HepG2 (cell line): ENCODE measurements at regions not wholly inside any gene's neighbourhood (a gene's known extent, or its start where the extent isn't known, plus 50 kb on each side); places are given as distances from the start of the nearest gene placed in this dataset.

Source experiments
- ADNP ChIP-seq: sonication (generic); formaldehyde crosslinking; IDR thresholded peaks from 2 replicates; pipeline ENCODE4 v1.4.0; 2020; ENCODE audit warnings: missing genetic modification reagents
- CTCF ChIP-seq: sonication (generic); formaldehyde crosslinking; IDR thresholded peaks from 2 replicates; pipeline ENCODE4 v1.5.0; 2020; ENCODE audit warnings: mild to moderate bottlenecking, missing genetic modification reagents, moderate library complexity
- ETV6 ChIP-seq: sonication (generic); formaldehyde crosslinking; conservative IDR thresholded peaks from 2 replicates; pipeline ENCODE4 v1.4.0; 2020; ENCODE audit warnings: missing genetic modification reagents
- JUNB ChIP-seq: sonication (generic); formaldehyde crosslinking; IDR thresholded peaks from 2 replicates; pipeline ENCODE4 v1.8.0; 2022; ENCODE audit warnings: missing genetic modification reagents, mild to moderate bottlenecking, borderline replicate concordance
- KDM5B ChIP-seq: sonication (generic); formaldehyde crosslinking; IDR thresholded peaks from 2 replicates; pipeline ENCODE4 v1.4.0; 2020; ENCODE audit warnings: missing genetic modification reagents, mild to moderate bottlenecking, borderline replicate concordance
- KMT2B ChIP-seq: IDR thresholded peaks from 2 replicates; pipeline ENCODE4 v1.6.1; 2016; ENCODE audit warnings: missing genetic modification reagents, missing compliant biosample characterization
- MBD4 ChIP-seq: IDR thresholded peaks from 2 replicates; pipeline ENCODE4 v1.6.1; 2012; ENCODE audit warnings: low read length, inconsistent platforms, borderline replicate concordance
- MYNN ChIP-seq: sonication (generic); formaldehyde crosslinking; IDR thresholded peaks from 2 replicates; pipeline ENCODE4 v1.4.0; 2020; ENCODE audit warnings: mild to moderate bottlenecking, low read depth, missing genetic modification reagents
- ZNF318 ChIP-seq: sonication (generic); formaldehyde crosslinking; IDR thresholded peaks from 2 replicates; pipeline ENCODE4 v1.4.0; 2020; ENCODE audit warnings: mild to moderate bottlenecking, missing genetic modification reagents
- ZNF503 ChIP-seq: sonication (generic); formaldehyde crosslinking; IDR thresholded peaks from 2 replicates; pipeline ENCODE4 v1.4.0; 2020; ENCODE audit warnings: missing genetic modification reagents
- ZNF652 ChIP-seq: IDR thresholded peaks from 2 replicates; pipeline ENCODE4 v1.6.1; 2016; ENCODE audit warnings: low read depth, borderline replicate concordance
- ZXDC ChIP-seq: sonication (generic); formaldehyde crosslinking; IDR thresholded peaks from 2 replicates; pipeline ENCODE4 v1.5.0; 2020; ENCODE audit warnings: mild to moderate bottlenecking, missing genetic modification reagents

GRCh38 chr13:51524312-51524711 lies 60.0 kb upstream of the WDFY2 start (continued):
- TF ChIP-seq ZNF318 (no peak), ZXDC (no peak), JUNB (peak; percentile 83), KMT2B (no peak), ETV6 (CRISPR knock-in tag) (no peak), KDM5B (CRISPR knock-in tag) (no peak), MBD4 (no peak), ZNF503 (CRISPR knock-in tag) (0 out of 2 replicates have a peak, but pooled peaks have one; percentile 19), ZNF652 (CRISPR knock-in tag) (no peak), MYNN (CRISPR knock-in tag) (no peak), ADNP (CRISPR knock-in tag) (no peak), CTCF (CRISPR knock-in tag) (no peak)
